ENCODE measurements at regions not wholly inside any gene's neighbourhood (a gene's known extent, or its start where the extent isn't known, plus 50 kb on each side); places are given as distances from the start of the nearest gene placed in this dataset.

GRCh38 chr3:43949594-43949993, 258.9 kb downstream of the ABHD5 start:
- Mint-ChIP-seq H3K4me1 (ENCODE audit: low read depth, unreplicated experiment) (no peaks in the 10 kb centered on the region), H3K36me3 (ENCODE audit: insufficient read depth, unreplicated experiment) (no peaks in the 10 kb centered on the region), H3K4me3 (ENCODE audit: unreplicated experiment) (no peak overlapping the region), H3K9me3 (ENCODE audit: unreplicated experiment) (no peaks in the 10 kb centered on the region), H3K27me3 (ENCODE audit: insufficient read depth, unreplicated experiment) (peaks cover 12% of the 10 kb centered on the region), H3K27ac (ENCODE audit: unreplicated experiment) (no peak overlapping the region)
- no peak for TF ChIP-seq CTCF (IDR thresholded peaks at IDR 0.05; ENCODE audit: insufficient read depth in 1 of 2, low read depth in 1 of 2, low read length in 1 of 2, severe bottlenecking in 1 of 2, unreplicated experiment in 1 of 2)
- ChIA-PET CTCF (no interaction called here), POLR2A (interaction anchor here (0.6 kb wide), 1 partner anchor 158 kb away, joined by 4 read pairs; no protein-coding TSS in a partner anchor)
- Histone ChIP-seq H3K9me3 (no peaks in the 10 kb centered on the region), H3K4me1 (no peaks in the 10 kb centered on the region), H3K27me3 (replicated peaks; ENCODE audit: control insufficient read depth, insufficient read depth, low read length) (no peaks in the 10 kb centered on the region; the same call in 1 of the 2 replicates), H3K36me3 (ENCODE audit: control insufficient read depth, insufficient read depth, low read length) (no peaks in the 10 kb centered on the region), H3K4me3 (ENCODE audit: low read depth, low read length) (no peak overlapping the region)
- DNase-seq = no peak
- intact Hi-C loops (cut with micrococcal nuclease; ENCODE audit: unreplicated experiment) = no loop called here
- BruUV-seq (replicated peaks) = no TSS peak

- no peak for DNase-seq
- Histone ChIP-seq H3K27me3 (replicated peaks; ENCODE audit: control insufficient read depth, insufficient read depth, low read length) (no peaks in the 10 kb centered on the region; the same call in 1 of the 2 replicates), H3K4me3 (ENCODE audit: low read depth, low read length) (no peak overlapping the region), H3K9me3 (no peaks in the 10 kb centered on the region), H3K4me1 (no peaks in the 10 kb centered on the region), H3K36me3 (ENCODE audit: control insufficient read depth, insufficient read depth, low read length) (no peaks in the 10 kb centered on the region)
- BruUV-seq (replicated peaks) = no TSS peak
- no peak overlapping the region for H3K4me3 Mint-ChIP-seq (ENCODE audit: unreplicated experiment)
- POLR2A ChIA-PET = no interaction called here
- TF ChIP-seq CTCF (IDR thresholded peaks at IDR 0.05; ENCODE audit: insufficient read depth in 1 of 2, low read depth in 1 of 2, low read length in 1 of 2, severe bottlenecking in 1 of 2, unreplicated experiment in 1 of 2) = no peak
- no peaks in the 10 kb centered on the region for H3K9me3 Mint-ChIP-seq (ENCODE audit: unreplicated experiment)
- no peaks in the 10 kb centered on the region for H3K4me1 Mint-ChIP-seq (ENCODE audit: low read depth, unreplicated experiment)
- H3K27me3 Mint-ChIP-seq (ENCODE audit: insufficient read depth, unreplicated experiment) = peaks cover 16% of the 10 kb centered on the region
- CTCF ChIA-PET = no interaction called here
- intact Hi-C loops (cut with micrococcal nuclease; ENCODE audit: unreplicated experiment) = no loop called here
- no peaks in the 10 kb centered on the region for H3K36me3 Mint-ChIP-seq (ENCODE audit: insufficient read depth, unreplicated experiment)
- no peak overlapping the region for H3K27ac Mint-ChIP-seq (ENCODE audit: unreplicated experiment)
Measured at GRCh38 chr3:43950775-43951174, 260.0 kb downstream of the ABHD5 start.

GRCh38 chr3:43951813-43952212, 261.1 kb downstream of the ABHD5 start:
- Mint-ChIP-seq H3K27me3 (ENCODE audit: insufficient read depth, unreplicated experiment) (peaks cover 20% of the 10 kb centered on the region), H3K9me3 (ENCODE audit: unreplicated experiment) (no peaks in the 10 kb centered on the region), H3K27ac (ENCODE audit: unreplicated experiment) (no peak overlapping the region), H3K36me3 (ENCODE audit: insufficient read depth, unreplicated experiment) (no peaks in the 10 kb centered on the region), H3K4me3 (ENCODE audit: unreplicated experiment) (no peak overlapping the region), H3K4me1 (ENCODE audit: low read depth, unreplicated experiment) (no peaks in the 10 kb centered on the region)
- Histone ChIP-seq H3K4me1 (no peaks in the 10 kb centered on the region), H3K27me3 (replicated peaks; ENCODE audit: control insufficient read depth, insufficient read depth, low read length) (no peaks in the 10 kb centered on the region; the same call in 1 of the 2 replicates), H3K9me3 (no peaks in the 10 kb centered on the region), H3K36me3 (ENCODE audit: control insufficient read depth, insufficient read depth, low read length) (no peaks in the 10 kb centered on the region), H3K4me3 (ENCODE audit: low read depth, low read length) (no peak overlapping the region)
- no peak for DNase-seq
- no peak for TF ChIP-seq CTCF (IDR thresholded peaks at IDR 0.05; ENCODE audit: insufficient read depth in 1 of 2, low read depth in 1 of 2, low read length in 1 of 2, severe bottlenecking in 1 of 2, unreplicated experiment in 1 of 2)
- CTCF ChIA-PET = no interaction called here
- intact Hi-C loops (cut with micrococcal nuclease; ENCODE audit: unreplicated experiment) = no loop called here
- POLR2A ChIA-PET = no interaction called here
- BruUV-seq (replicated peaks) = no TSS peak

Measured in Caco-2 (cell line).